COLO668 (cell line): ENCODE measurements at regions not wholly inside any gene's neighbourhood (a gene's known extent, or its start where the extent isn't known, plus 50 kb on each side); places are given as distances from the start of the nearest gene placed in this dataset.

Source experiments
- DNase-seq: peaks from one replicate; lab custom pipeline; 2025; ENCODE audit not compliant: unreplicated experiment; lab: John Stamatoyannopoulos, UW

- DNase-seq, result no peak
These were observed 189.4 kb downstream of the TMEM182 start for GRCh38 chr2:102951249-102951648.

GRCh38 chr2:102967451-102967850 is 205.6 kb downstream of the TMEM182 start:
- no peak for DNase-seq

- DNase-seq, result no peak
These were observed 206.5 kb downstream of the TMEM182 start for GRCh38 chr2:102968375-102968774.

GRCh38 chr2:102971701-102972100 is 209.9 kb downstream of the TMEM182 start:
- DNase-seq, result no peak

- DNase-seq, result peak; percentile 57
These were observed 214.5 kb downstream of the TMEM182 start for GRCh38 chr2:102975996-102976975.

- DNase-seq, result no peak
These were observed 215.7 kb downstream of the TMEM182 start for GRCh38 chr2:102977426-102978090.

- no peak for DNase-seq
These were observed 216.3 kb downstream of the TMEM182 start for GRCh38 chr2:102978091-102978490.

GRCh38 chr2:102979429-102979828 is 217.6 kb downstream of the TMEM182 start:
- DNase-seq, result peak; percentile 66

- no peak for DNase-seq
These were observed 222.0 kb downstream of the TMEM182 start for GRCh38 chr2:102983786-102984185.

GRCh38 chr2:102986826-102987490 is 225.1 kb downstream of the TMEM182 start:
- DNase-seq, result no peak

- no peak for DNase-seq
These were observed 230.8 kb downstream of the TMEM182 start for GRCh38 chr2:102992607-102993006.

GRCh38 chr2:102999958-103000357 is 238.1 kb downstream of the TMEM182 start:
- no peak for DNase-seq

- DNase-seq, result peak; percentile 52
These were observed 241.1 kb downstream of the TMEM182 start for GRCh38 chr2:103002954-103003353.

GRCh38 chr2:103003750-103004260 is 242.0 kb downstream of the TMEM182 start:
- no peak for DNase-seq

- DNase-seq, result no peak
These were observed 242.7 kb downstream of the TMEM182 start for GRCh38 chr2:103004426-103004942.

GRCh38 chr2:103005393-103005792 is 243.6 kb downstream of the TMEM182 start:
- no peak for DNase-seq

GRCh38 chr2:103007086-103007485 is 245.3 kb downstream of the TMEM182 start:
- no peak for DNase-seq

GRCh38 chr2:103008586-103008985 is 246.8 kb downstream of the TMEM182 start:
- no peak for DNase-seq

- DNase-seq, result no peak
These were observed 248.0 kb downstream of the TMEM182 start for GRCh38 chr2:103009871-103010270.

GRCh38 chr2:103010306-103010705 is 248.5 kb downstream of the TMEM182 start:
- no peak for DNase-seq

- no peak for DNase-seq
These were observed 248.9 kb downstream of the TMEM182 start for GRCh38 chr2:103010751-103011150.
